SJSA1 (cell line): ENCODE measurements at regions not wholly inside any gene's neighbourhood (a gene's known extent, or its start where the extent isn't known, plus 50 kb on each side); places are given as distances from the start of the nearest gene placed in this dataset.
"Not testable (repeated sequence)": the region's sequence is repeated elsewhere in the genome, so short reads cannot be mapped to it uniquely, and the experiment has no call there.

ENCODE experiments used
- DNase-seq, 2 experiments: peaks; one replicate each; pipeline ENCODE4 v3.0.0-alpha.2; 2015 to 2020; ENCODE audit warnings: low spot score in 2 of 2, low read depth in 1 of 2
- H3K27ac ChIP-seq: fragments of 250-450 bp; sonication (Bioruptor Pico); 2 replicates; pipeline ENCODE4 v1.5.1; 2020; ENCODE audit warnings: mild to moderate bottlenecking, moderate library complexity
- H3K27me3 ChIP-seq: fragments of 250-450 bp; sonication (Bioruptor Pico); replicated peaks from 2 replicates; pipeline ENCODE4 v1.5.1; 2020; ENCODE audit warnings: mild to moderate bottlenecking, moderate library complexity
- H3K36me3 ChIP-seq: fragments of 250-450 bp; sonication (Bioruptor Pico); 2 replicates; pipeline ENCODE4 v1.5.1; 2020; ENCODE audit warnings: mild to moderate bottlenecking
- H3K4me1 ChIP-seq: fragments of 250-450 bp; sonication (Bioruptor Pico); replicated peaks from 2 replicates; pipeline ENCODE4 v1.6.1; 2021; ENCODE audit warnings: mild to moderate bottlenecking
- H3K4me3 ChIP-seq: fragments of 250-450 bp; sonication (Bioruptor Pico); 2 replicates; pipeline ENCODE4 v1.5.1; 2020; ENCODE audit warnings: mild to moderate bottlenecking
- H3K9me3 ChIP-seq: fragments of 250-450 bp; sonication (Bioruptor Pico); replicated peaks from 2 replicates; pipeline ENCODE4 v1.5.1; 2020; ENCODE audit warnings: mild to moderate bottlenecking

DNA sequence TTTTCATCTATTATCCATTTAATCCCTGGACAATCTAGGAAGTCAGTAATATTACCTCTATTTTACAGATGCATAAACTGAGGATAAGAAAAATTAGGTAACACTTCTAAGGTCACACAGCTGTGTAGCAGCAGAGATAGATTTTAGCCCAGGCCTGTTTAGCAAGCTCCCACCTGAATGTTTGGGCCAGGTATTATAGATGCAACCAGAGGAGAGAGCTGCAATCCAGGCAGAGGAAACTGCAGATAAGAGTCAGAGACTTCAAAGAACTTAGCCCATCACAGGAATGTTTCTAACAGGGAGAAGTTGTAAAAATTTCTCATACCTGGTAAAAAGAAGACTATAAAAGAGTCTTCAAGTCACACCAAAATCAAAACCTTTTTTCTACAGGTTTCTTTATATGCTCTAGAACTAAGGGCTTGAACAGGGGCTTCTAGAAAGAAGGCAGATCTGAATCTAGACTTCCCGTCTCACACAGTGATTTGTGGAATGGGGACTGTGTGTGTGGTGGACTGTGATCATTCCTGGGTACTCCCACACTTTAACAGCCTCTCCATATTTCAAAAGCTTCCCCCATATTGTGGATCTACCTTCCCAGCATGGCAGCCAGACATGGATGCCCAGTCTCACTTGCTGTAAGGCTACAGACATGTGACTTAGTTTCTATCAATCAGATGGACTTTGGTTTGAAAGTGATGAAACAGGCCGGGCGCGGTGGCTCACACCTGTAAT, 128.7 kb downstream of the TLR5 start:
- H3K4me3 ChIP-seq: no peak overlapping the region
- peaks cover 3% of the 10 kb centered on the region; the same call in 1 of the 2 replicates for H3K9me3 ChIP-seq
- peaks cover 11% of the 10 kb centered on the region for H3K4me1 ChIP-seq
- no peak overlapping the region for H3K27ac ChIP-seq
- H3K27me3 ChIP-seq: no peaks in the 10 kb centered on the region
- DNase-seq: no peak
- H3K36me3 ChIP-seq: no peaks in the 10 kb centered on the region

DNA sequence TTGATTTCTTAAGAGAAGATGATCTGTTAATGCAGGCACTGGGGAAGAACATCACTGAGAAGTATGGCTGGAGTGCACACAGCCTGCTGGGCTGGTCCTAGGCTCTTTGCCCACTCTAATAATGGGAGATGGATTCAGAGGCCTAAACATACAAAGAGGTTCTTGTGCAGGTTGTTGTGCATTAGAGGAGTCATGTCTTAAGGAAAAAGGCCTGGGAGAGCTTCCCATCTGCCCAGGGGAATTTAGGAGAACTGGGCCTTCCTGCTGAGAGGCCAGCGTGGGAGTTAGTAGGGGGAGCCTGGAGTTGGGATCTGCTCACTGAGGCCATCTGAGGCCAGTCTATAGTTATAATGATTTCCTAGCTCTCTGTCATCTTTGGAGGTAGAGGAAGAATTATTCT, 126.7 kb downstream of the TLR5 start:
- H3K36me3 ChIP-seq: no peaks in the 10 kb centered on the region
- H3K4me3 ChIP-seq: no peak overlapping the region
- H3K4me1 ChIP-seq: peaks cover 2% of the 10 kb centered on the region
- H3K9me3 ChIP-seq: peaks cover under 1% of the 10 kb centered on the region; the same call in 1 of the 2 replicates
- no peak overlapping the region for H3K27ac ChIP-seq
- DNase-seq: no peak
- H3K27me3 ChIP-seq: no peaks in the 10 kb centered on the region

DNA sequence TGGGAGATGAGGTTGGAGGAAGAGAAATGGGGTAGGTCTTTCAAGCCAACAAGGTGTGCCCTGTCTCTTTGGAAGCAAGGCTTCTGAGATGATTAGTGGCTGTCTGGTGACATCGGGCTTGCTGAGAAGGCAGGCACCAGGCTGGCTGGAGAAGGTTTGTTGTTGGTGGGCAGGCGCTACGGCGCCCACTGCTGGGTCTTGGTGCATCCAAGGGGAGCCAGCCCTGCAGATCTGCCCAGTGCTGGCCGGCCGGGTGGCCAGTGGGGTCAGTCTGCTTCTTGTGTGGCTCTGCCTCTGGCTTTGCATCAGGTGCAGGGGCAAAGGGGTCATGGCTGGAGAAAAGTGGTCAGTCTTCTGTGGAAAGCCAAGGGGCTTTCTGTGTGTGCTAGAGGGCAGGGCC, 126.2 kb downstream of the TLR5 start:
- DNase-seq: no peak
- H3K9me3 ChIP-seq: no peaks in the 10 kb centered on the region
- no peak overlapping the region for H3K4me3 ChIP-seq
- no peaks in the 10 kb centered on the region for H3K27me3 ChIP-seq
- H3K4me1 ChIP-seq: no peaks in the 10 kb centered on the region
- H3K36me3 ChIP-seq: no peaks in the 10 kb centered on the region
- no peak overlapping the region for H3K27ac ChIP-seq

DNA sequence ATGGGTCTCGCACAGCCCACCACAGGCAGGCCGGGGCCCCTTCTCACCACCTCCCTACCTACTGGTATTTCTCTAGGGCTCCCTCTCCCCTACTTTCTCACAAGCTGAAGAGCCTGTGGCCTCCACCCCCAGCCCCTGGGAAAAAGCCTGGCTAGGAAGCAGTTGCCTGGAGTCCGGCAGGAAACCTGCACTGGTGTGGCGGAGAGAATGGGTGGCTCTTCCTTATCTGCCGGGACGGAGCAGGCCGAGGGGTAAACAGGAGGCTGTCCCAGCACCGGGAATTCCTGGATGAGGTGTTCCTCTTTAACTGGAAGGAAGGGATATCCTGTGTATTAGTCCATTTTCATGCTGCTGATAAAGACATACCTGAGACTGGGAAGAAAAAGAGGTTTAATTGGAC, 125.8 kb downstream of the TLR5 start:
- no peak overlapping the region for H3K4me3 ChIP-seq
- no peaks in the 10 kb centered on the region for H3K9me3 ChIP-seq
- H3K36me3 ChIP-seq: no peaks in the 10 kb centered on the region
- DNase-seq: no peak
- no peaks in the 10 kb centered on the region for H3K27me3 ChIP-seq
- no peaks in the 10 kb centered on the region for H3K4me1 ChIP-seq
- H3K27ac ChIP-seq: no peak overlapping the region

DNA sequence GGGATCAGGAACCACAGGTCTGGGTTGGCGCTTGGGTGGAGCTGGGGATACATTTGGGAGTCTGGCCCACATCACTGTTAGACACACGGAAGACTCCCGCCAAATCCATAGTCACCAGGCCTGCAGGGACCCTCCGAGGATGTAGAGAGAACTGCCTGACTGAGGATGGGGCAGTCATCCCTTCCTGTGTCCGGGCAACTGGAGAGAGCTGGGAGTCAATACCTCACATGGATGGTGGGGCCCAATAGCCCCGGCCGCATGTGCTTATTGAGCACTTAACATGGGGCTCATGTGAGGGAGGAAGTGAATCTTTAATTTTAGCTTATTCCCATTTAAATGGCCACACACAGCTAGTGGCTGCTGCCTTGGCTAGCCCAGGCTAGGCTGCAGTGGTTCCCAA, 124.5 kb downstream of the TLR5 start:
- H3K27ac ChIP-seq: no peak overlapping the region

DNA sequence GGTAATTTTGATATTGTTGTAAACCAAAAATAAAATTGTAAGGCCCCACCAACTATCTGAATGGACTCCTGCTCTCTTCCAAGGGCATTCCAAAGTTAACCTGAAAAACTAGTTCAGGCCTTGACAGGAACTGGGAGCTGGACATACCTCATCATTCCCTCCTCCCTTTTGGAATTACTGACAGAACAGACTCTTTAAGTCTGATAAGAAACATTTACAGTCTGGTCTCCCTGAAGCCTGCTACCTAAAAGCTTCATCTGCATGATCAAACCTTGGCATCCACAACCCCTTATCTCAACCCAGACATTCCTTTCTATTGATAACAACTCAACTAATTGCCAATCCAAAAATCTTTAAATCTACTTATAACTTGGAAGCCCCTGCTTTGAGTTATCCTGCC, 123.8 kb downstream of the TLR5 start:
- Histone ChIP-seq H3K36me3 (no peaks in the 10 kb centered on the region), H3K27me3 (no peaks in the 10 kb centered on the region), H3K4me1 (no peaks in the 10 kb centered on the region), H3K9me3 (no peaks in the 10 kb centered on the region), H3K4me3 (no peak overlapping the region), H3K27ac (no peak overlapping the region)
- DNase-seq: no peak

More for the DNA sequence above, 124.5 kb downstream of the TLR5 start:
- Histone ChIP-seq H3K4me1 (no peaks in the 10 kb centered on the region), H3K9me3 (no peaks in the 10 kb centered on the region), H3K36me3 (no peaks in the 10 kb centered on the region), H3K27me3 (no peaks in the 10 kb centered on the region), H3K4me3 (no peak overlapping the region)
- no peak for DNase-seq

DNA sequence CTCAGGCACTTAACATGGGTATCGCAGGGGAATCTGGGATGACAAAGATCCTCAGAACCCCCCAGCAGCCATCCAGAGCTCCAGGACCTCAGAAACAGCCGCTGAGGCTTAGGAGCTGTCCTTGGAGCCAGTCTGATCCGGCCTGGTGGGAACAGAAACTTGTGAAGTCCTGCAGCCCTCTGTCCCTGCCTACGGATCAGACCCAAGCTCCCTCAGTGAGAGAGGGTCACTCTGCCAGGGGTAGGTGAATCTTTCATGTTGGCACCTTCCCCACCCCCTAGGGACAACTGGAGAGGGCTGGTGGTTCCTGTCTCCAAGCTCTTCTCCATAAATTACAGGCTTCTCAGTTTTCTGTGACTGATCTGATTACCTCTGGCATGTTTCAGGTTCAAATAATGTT, 122.3 kb downstream of the TLR5 start:
- Histone ChIP-seq H3K4me3 (no peak overlapping the region), H3K9me3 (no peaks in the 10 kb centered on the region), H3K27me3 (no peaks in the 10 kb centered on the region), H3K4me1 (0 out of 2 replicates have a peak, but pooled peaks cover 3% of the 10 kb centered on the region), H3K27ac (no peak overlapping the region), H3K36me3 (no peaks in the 10 kb centered on the region)
- no peak for DNase-seq

DNA sequence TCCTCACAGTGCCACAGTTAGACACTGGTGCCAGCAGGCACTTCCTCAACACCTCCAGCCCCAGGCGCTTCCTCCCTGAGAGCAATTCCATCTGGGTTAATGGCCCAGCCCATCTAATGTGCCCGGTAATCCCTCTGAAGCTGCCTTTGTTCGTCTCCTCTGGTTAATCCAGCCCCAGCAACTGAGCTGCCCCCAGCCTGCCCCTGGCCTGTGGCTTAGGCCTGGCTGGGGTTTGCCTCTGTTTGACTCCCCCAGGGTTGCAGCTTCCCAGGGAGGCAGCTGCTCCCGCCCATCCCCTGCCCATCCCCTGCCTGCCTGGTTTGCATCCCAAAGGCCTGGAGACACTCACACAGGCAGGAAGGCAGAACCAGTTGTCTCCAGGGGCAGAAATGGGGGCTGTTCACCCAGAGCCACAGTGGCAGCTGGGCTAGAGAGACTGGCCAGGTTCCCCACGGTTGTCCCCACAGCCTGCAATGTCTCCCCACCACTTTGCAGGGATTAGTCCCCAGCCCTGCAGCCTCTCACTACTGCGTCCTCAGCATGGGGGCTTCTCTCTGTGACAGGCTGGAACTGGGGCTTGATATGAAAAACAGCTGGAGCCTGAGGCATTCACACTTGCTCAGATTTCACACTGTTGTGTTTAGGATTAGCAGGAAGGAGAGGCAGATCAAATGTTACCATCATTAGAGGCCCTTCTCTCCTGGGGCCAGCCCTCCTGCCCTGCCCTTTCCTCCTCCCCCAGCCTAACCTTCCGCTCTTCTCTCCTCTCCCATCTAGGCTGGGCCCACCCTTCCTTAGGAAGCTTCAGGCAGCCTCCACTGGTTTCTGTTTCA, 120.2 kb downstream of the TLR5 start:
- DNase-seq: no peak
- H3K36me3 ChIP-seq: no peaks in the 10 kb centered on the region
- H3K27ac ChIP-seq: no peak overlapping the region

DNA sequence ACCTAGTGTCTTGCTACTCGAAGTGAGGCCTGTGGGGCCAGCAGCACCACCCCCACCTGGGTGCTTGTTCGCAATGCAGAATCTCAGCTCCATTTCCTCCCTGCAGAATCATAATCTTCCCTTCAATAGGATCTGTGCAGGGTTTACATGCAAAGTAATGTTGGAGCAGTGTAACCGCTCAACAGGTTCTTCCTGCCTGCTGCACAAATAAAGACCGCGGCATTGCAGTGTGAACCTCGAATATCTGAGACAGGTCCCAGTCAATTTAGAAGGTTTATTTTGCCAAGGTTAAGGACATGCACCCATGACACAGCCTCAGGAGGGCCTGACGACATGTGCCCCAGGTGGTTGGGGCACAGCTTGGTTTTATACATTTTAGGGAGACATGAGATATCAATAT, 119.2 kb downstream of the TLR5 start:
- no peak overlapping the region for H3K27ac ChIP-seq
- 0 out of 2 replicates have a peak, but pooled peaks cover 3% of the 10 kb centered on the region for H3K4me1 ChIP-seq
- no peak overlapping the region for H3K4me3 ChIP-seq
- no peaks in the 10 kb centered on the region for H3K9me3 ChIP-seq
- no peaks in the 10 kb centered on the region for H3K27me3 ChIP-seq
- no peak for DNase-seq
- H3K36me3 ChIP-seq: no peaks in the 10 kb centered on the region

More for the DNA sequence above, 120.2 kb downstream of the TLR5 start:
- Histone ChIP-seq H3K4me3 (no peak overlapping the region), H3K4me1 (0 out of 2 replicates have a peak, but pooled peaks cover 3% of the 10 kb centered on the region), H3K27me3 (no peaks in the 10 kb centered on the region), H3K9me3 (no peaks in the 10 kb centered on the region)

DNA sequence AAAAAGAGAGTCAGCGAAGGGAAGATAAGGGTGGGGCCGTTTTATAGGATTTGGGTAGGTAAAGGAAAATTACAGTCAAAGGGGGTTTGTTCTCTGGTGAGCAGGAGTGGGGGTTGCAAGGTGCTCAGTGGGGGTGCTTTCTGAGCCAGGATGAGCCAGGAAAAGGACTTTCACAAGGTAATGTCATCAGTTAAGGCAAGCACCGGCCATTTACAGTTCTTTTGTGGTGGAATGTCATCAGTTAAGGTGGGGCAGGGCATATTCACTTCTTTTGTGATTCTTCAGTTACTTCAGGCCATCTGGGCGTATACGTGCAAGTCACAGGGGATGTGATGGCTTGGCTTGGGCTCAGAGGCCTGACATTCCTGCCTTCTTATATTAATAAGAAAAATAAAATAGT, 118.6 kb downstream of the TLR5 start:
- not testable (repeated sequence) for H3K4me3 ChIP-seq, H3K36me3 ChIP-seq, DNase-seq

DNA sequence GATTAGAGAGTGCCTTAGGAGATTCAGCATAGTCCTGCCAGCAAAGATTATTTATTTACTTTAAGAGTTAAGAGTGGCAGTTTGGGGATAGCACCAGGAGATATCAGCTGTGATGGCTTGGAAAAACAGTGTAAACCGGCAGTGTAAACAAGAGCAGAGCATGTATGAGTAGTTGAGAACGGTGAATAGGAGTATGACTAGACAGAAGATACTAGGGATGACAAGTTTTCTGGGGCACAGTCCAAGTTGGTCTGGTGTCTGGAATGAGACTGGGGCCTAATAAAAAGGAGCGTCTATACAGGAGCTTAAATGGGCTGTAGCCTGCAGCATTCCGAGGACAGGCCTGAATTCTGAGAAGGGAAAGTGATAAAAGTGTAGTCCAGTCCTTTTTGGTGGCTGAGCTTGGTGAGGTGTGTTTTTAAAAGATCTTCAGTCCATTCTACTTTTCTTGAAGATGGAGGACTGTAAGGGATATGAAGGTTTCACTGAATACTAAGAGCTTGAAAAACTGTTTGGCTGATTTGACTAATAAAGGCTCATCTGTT, 117.8 kb downstream of the TLR5 start:
- not testable (repeated sequence) for H3K27me3 ChIP-seq, H3K9me3 ChIP-seq, H3K4me3 ChIP-seq, DNase-seq, H3K4me1 ChIP-seq, H3K36me3 ChIP-seq, H3K27ac ChIP-seq

More for the DNA sequence above, 118.6 kb downstream of the TLR5 start:
- H3K9me3 ChIP-seq, H3K27ac ChIP-seq, H3K4me1 ChIP-seq, H3K27me3 ChIP-seq: not testable (repeated sequence)

DNA sequence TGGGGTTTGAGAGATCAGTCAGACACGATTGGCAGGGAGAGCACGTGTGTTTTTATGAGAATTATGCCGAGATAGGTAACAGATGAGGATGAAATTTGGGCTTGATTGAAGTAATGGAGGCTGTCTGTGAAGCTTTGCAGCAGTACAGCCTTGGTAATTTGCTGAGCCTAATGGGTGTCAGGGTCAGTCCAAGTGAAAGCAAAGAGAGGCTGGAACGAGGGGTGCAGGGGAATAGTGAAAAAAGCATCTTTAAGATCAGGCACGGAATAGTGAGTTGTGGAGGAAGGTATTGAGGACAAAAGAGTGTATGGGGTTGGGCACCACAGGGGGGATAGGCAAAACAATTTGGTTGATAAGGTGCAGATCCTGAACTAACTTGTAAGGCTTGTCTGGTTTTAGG, 116.4 kb downstream of the TLR5 start:
- not testable (repeated sequence) for H3K4me3 ChIP-seq, H3K27ac ChIP-seq, DNase-seq, H3K36me3 ChIP-seq, H3K4me1 ChIP-seq, H3K9me3 ChIP-seq, H3K27me3 ChIP-seq

DNA sequence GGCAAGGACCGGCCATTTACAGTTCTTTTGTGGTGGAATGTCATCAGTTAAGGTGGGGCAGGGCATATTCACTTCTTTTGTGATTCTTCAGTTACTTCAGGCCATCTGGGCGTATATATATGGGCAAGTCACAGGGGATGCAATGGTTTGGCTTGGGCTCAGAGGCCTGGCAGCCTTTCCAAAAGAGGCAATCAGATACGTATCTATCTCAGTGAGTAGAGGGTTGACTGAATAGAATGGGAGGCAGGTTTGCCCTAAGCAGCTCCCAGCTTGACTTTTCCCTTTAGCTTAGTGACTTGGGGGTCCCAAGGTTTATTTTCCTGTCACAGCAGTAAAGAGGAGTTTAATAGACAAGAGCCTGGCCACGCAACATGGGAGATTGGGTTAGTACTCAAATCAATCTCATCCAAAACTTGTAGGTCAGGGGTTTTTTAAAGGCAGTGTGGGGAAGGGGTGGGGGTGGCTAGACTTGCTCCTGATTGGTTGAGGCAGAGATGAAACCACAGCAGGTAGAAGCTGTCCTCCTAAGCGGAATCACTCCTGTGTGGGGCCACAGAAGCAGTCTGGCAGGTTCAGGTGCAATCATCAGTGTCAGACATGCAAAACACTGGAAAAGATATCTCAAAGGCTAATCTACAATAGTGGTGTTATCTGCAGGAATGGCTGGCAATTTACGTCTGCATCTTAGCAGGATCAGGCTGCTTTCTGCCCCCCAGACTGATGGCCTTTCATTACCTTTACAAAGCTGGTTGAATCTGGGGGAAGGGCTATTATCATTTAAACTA, 112.9 kb downstream of the TLR5 start:
- Histone ChIP-seq H3K9me3 (no peaks in the 10 kb centered on the region), H3K27ac (no peak overlapping the region), H3K4me3 (no peak overlapping the region), H3K27me3 (no peaks in the 10 kb centered on the region), H3K4me1 (0 out of 2 replicates have a peak, but pooled peaks cover 3% of the 10 kb centered on the region), H3K36me3 (no peaks in the 10 kb centered on the region)
- DNase-seq: no peak
